GM12864 (cell line): ENCODE measurements at regions not wholly inside any gene's neighbourhood (a gene's known extent, or its start where the extent isn't known, plus 50 kb on each side); places are given as distances from the start of the nearest gene placed in this dataset.
"Not testable (repeated sequence)": the region's sequence is repeated elsewhere in the genome, so short reads cannot be mapped to it uniquely, and the experiment has no call there.

Source experiments
- DNase-seq: peaks from one replicate; pipeline ENCODE4 v3.0.0-alpha.2; 2011; ENCODE audit warnings: low read depth
- H3K4me3 ChIP-seq: 2 replicates; pipeline ENCODE4 v1.5.1; 2011; ENCODE audit warnings: mild to moderate bottlenecking, low read depth, low read length, control low read depth
- CTCF ChIP-seq: IDR thresholded peaks from 2 replicates; pipeline ENCODE4 v1.5.1; 2011; ENCODE audit warnings: low read depth, mild to moderate bottlenecking, moderate library complexity, low read length, control low read depth, inconsistent platforms; ENCODE audit errors: missing control alignments

- no peak for TF ChIP-seq CTCF
- DNase-seq, result no peak
- H3K4me3 ChIP-seq, result no peak overlapping the region
Measured at GRCh38 chr4:33966808-33967207, 2277.5 kb downstream of the ARAP2 start.

GRCh38 chr4:33974270-33974669, 2270.0 kb downstream of the ARAP2 start:
- no peak for DNase-seq
- H3K4me3 ChIP-seq, result no peak overlapping the region
- no peak for TF ChIP-seq CTCF

GRCh38 chr4:33975995-33976394, 2268.3 kb downstream of the ARAP2 start:
- H3K4me3 ChIP-seq, result no peak overlapping the region
- no peak for DNase-seq
- TF ChIP-seq CTCF, result no peak

- DNase-seq, H3K4me3 ChIP-seq: not testable (repeated sequence)
Measured at GRCh38 chr4:33979781-33980180, 2264.5 kb downstream of the ARAP2 start.

GRCh38 chr4:33980361-33980760, 2264.0 kb downstream of the ARAP2 start:
- no peak overlapping the region for H3K4me3 ChIP-seq
- DNase-seq, result no peak
- TF ChIP-seq CTCF, result no peak

- TF ChIP-seq CTCF, result no peak
- no peak overlapping the region for H3K4me3 ChIP-seq
- DNase-seq, result no peak
Measured at GRCh38 chr4:33989820-33990443, 2254.4 kb downstream of the ARAP2 start.

GRCh38 chr4:33996075-33996718, 2248.1 kb downstream of the ARAP2 start:
- TF ChIP-seq CTCF, result no peak
- no peak overlapping the region for H3K4me3 ChIP-seq
- DNase-seq, result no peak
